ENCODE measurements at regions not wholly inside any gene's neighbourhood (a gene's known extent, or its start where the extent isn't known, plus 50 kb on each side); places are given as distances from the start of the nearest gene placed in this dataset.
A peak's percentile ranks its signal among the peaks of the same experiment; 100 is the strongest.

DNA sequence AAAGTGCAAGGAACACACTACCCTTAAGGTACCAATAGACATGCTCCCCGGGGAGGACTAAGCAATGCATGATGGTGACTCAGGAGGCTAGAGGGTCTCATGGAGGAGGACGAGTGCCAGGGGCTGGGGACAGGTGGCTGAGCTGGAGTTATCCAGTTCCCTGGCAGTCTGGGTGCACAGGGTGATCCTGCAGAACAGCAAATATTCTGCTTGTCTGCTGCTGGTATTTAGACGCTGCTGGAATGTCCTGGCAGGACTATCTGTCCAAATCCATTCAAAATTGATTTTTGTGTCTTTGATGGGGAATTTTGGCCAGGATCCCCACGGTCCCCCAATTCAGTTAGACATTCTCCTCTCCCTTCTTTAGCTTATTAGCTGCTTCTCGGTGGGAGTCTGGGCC lies 138.7 kb downstream of the C12orf75 start:
- Histone ChIP-seq H3K4me3 (no peak overlapping the region), H3K36me3 (no peaks in the 10 kb centered on the region), H3K27me3 (no peaks in the 10 kb centered on the region), H3K9me3 (no peaks in the 10 kb centered on the region), H3K27ac (peak overlapping the region; percentile 34), H3K4me1 (peaks cover 9% of the 10 kb centered on the region)
- TF ChIP-seq, protein P1, sequence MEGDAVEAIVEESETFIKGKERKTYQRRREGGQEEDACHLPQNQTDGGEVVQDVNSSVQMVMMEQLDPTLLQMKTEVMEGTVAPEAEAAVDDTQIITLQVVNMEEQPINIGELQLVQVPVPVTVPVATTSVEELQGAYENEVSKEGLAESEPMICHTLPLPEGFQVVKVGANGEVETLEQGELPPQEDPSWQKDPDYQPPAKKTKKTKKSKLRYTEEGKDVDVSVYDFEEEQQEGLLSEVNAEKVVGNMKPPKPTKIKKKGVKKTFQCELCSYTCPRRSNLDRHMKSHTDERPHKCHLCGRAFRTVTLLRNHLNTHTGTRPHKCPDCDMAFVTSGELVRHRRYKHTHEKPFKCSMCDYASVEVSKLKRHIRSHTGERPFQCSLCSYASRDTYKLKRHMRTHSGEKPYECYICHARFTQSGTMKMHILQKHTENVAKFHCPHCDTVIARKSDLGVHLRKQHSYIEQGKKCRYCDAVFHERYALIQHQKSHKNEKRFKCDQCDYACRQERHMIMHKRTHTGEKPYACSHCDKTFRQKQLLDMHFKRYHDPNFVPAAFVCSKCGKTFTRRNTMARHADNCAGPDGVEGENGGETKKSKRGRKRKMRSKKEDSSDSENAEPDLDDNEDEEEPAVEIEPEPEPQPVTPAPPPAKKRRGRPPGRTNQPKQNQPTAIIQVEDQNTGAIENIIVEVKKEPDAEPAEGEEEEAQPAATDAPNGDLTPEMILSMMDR (IDR thresholded peaks at IDR 0.05), result no peak
- ATAC-seq (no peak), DNase-seq (no peak)
- intact Hi-C loops (cut with DNase I), result no loop called here

DNA sequence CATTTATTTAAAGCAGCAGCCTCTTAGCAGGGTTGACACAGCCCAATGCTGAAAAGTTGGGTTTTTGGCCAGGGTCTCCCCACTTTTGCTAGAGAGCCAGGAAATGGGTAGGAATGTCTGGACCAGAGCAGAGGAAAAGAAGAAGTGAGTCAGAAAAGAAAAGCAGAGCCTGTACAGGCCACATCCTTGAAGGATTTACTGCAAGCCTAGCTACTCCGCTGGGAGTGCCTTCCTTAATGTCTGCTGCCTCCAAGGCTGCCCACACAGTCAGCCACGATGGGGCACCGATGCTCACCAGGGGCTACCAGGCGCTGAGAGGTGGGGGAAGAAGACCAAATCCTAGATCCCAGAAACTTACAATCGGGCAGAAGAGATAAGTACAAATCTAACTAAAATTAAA lies 139.2 kb downstream of the C12orf75 start:
- no peak for ATAC-seq
- Histone ChIP-seq H3K36me3 (no peaks in the 10 kb centered on the region), H3K27ac (no peak overlapping the region), H3K27me3 (no peaks in the 10 kb centered on the region), H3K4me1 (peaks cover 9% of the 10 kb centered on the region), H3K4me3 (no peak overlapping the region), H3K9me3 (no peaks in the 10 kb centered on the region)
- DNase-seq, result no peak
- TF ChIP-seq, protein P1 (IDR thresholded peaks at IDR 0.05), result no peak
- intact Hi-C loops (cut with DNase I), result no loop called here

DNA sequence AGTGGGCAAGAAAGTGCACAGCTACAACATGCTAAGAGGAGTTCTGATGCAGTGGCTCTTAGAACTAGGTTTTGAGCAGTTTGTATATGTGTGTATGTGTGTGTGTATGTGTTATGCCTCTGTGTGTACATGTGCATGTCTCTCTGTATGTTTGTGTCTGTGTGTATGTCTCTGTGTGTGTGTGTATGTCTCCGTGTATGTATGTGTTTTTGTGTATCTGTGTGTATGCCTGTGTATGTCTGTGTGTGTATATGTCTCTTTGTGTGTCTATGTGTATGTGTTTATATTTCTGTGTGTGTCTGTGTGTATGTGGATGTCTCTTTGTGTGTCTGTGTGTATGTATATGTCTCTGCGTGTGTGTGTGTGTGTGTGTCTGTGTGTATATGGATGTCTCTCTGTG lies 139.6 kb downstream of the C12orf75 start:
- H3K27me3 ChIP-seq, result no peaks in the 10 kb centered on the region
- no peaks in the 10 kb centered on the region for H3K9me3 ChIP-seq
- peaks cover 9% of the 10 kb centered on the region for H3K4me1 ChIP-seq
- TF ChIP-seq, protein P1 (IDR thresholded peaks at IDR 0.05), result no peak
- ATAC-seq, result no peak
- DNase-seq, result no peak
- no peak overlapping the region for H3K4me3 ChIP-seq
- no peaks in the 10 kb centered on the region for H3K36me3 ChIP-seq
- intact Hi-C loops (cut with DNase I), result no loop called here
- no peak overlapping the region for H3K27ac ChIP-seq

DNA sequence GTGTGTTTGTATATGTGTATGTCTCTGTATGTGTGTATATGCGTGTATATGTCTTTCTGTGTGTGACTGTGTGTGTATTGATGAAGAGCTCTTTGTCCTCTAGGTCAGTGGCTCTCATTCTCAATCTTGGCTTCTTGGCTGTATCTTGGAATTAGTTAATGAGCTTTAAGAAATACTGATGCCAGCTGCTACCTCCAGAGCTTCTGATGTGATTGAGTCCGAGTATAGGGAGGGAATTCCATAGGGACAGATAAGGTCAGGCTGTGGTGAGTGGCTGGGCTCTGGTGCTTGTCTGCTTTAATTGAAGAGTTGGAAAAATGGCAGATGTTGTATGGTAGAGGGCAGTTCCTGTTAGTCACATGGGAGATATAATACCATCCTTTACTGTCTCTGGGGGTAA lies 140.1 kb downstream of the C12orf75 start:
- intact Hi-C loops (cut with DNase I), result no loop called here
- DNase-seq (no peak), ATAC-seq (no peak)
- no peak overlapping the region for H3K4me3 ChIP-seq
- TF ChIP-seq, protein P1 (IDR thresholded peaks at IDR 0.05), result no peak
- H3K36me3 ChIP-seq, result no peaks in the 10 kb centered on the region
- H3K9me3 ChIP-seq, result no peaks in the 10 kb centered on the region
- peaks cover 9% of the 10 kb centered on the region for H3K4me1 ChIP-seq
- no peaks in the 10 kb centered on the region for H3K27me3 ChIP-seq
- no peak overlapping the region for H3K27ac ChIP-seq

DNA sequence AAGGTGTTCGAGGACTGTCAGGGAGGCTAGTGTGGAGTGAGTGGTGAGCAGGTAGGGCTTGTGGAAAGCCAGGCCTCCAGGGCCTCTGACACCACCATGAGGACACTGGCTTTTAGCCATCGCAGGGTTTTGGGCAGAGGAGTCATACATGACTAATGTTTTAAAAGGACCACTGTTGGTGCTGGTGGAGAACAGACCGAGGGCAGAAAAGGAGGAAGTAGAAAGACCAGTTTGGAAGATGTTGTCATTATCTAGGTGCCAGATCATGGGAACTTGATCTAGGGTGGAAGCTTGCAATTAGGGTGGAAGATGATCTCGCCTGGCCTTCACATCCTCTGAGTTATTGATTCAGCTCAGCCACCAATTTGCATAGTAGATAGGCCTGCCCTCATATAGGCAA lies 144.2 kb downstream of the C12orf75 start:
- H3K9me3 ChIP-seq, result no peaks in the 10 kb centered on the region
- no peaks in the 10 kb centered on the region for H3K36me3 ChIP-seq
- DNase-seq, result no peak
- ATAC-seq, result no peak
- no peak overlapping the region for H3K27ac ChIP-seq
- no peaks in the 10 kb centered on the region for H3K27me3 ChIP-seq
- TF ChIP-seq, protein P1 (IDR thresholded peaks at IDR 0.05), result no peak
- no peak overlapping the region for H3K4me3 ChIP-seq
- intact Hi-C loops (cut with DNase I), result no loop called here
- H3K4me1 ChIP-seq, result no peaks in the 10 kb centered on the region

DNA sequence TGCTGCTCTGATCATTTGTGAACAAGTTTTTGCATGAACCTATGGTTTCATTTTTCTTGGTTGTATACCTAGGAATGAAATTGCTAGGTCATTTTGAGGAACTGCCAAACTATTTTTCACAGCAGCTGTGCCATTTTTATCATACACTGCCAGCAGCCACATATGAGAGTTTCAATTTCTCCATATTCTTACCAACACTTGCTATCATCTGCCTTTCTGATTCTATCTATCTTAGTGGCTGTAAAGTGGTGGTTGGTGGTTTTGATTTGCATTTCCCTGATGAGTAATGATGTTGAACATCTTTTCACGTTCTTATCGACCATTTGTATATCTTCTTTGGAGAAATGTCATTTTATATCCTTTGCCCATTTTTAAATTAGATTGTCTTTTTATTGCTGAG lies 146.1 kb downstream of the C12orf75 start:
- no peak overlapping the region for H3K4me3 ChIP-seq
- intact Hi-C loops (cut with DNase I), result no loop called here
- H3K4me1 ChIP-seq, result no peaks in the 10 kb centered on the region
- no peak for DNase-seq
- no peak overlapping the region for H3K27ac ChIP-seq
- H3K27me3 ChIP-seq, result no peaks in the 10 kb centered on the region
- ATAC-seq, result no peak
- H3K9me3 ChIP-seq, result no peaks in the 10 kb centered on the region
- TF ChIP-seq, protein P1 (IDR thresholded peaks at IDR 0.05), result no peak
- H3K36me3 ChIP-seq, result no peaks in the 10 kb centered on the region
